ENCODE measurements at regions not wholly inside any gene's neighbourhood (a gene's known extent, or its start where the extent isn't known, plus 50 kb on each side); places are given as distances from the start of the nearest gene placed in this dataset.
"Not testable (repeated sequence)": the region's sequence is repeated elsewhere in the genome, so short reads cannot be mapped to it uniquely, and the experiment has no call there.

GRCh38 chr3:182149594-182149993 lies 437.9 kb downstream of the SOX2 start:
- H3K4me3 ChIP-seq (ENCODE audit: low read depth, low read length): no peak overlapping the region
- no peak for DNase-seq (ENCODE audit: low read depth)
- TF ChIP-seq, protein P1, sequence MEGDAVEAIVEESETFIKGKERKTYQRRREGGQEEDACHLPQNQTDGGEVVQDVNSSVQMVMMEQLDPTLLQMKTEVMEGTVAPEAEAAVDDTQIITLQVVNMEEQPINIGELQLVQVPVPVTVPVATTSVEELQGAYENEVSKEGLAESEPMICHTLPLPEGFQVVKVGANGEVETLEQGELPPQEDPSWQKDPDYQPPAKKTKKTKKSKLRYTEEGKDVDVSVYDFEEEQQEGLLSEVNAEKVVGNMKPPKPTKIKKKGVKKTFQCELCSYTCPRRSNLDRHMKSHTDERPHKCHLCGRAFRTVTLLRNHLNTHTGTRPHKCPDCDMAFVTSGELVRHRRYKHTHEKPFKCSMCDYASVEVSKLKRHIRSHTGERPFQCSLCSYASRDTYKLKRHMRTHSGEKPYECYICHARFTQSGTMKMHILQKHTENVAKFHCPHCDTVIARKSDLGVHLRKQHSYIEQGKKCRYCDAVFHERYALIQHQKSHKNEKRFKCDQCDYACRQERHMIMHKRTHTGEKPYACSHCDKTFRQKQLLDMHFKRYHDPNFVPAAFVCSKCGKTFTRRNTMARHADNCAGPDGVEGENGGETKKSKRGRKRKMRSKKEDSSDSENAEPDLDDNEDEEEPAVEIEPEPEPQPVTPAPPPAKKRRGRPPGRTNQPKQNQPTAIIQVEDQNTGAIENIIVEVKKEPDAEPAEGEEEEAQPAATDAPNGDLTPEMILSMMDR (IDR thresholded peaks at IDR 0.05; ENCODE audit: insufficient read depth, low read depth, low read length): no peak

DNA sequence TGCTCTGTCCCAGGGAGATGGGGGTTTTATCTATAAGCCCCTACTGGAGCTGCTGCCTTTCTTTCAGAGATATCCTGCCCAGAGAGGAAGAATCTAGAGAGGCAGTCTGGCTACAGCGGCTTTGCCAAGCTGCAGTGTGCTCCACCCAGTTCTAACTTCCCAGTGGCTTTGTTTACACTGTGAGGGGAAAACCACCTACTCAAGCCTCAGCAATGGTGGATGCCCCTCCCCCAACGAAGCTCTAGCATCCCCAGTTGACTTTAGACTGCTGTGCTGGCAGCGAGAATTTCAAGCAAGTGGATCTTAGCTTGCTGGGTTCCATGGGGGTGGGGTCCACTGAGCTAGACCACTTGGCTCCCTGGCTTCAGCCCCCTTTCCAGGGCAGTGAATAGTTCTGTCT lies 444.6 kb downstream of the SOX2 start:
- not testable (repeated sequence) for DNase-seq (ENCODE audit: low read depth); H3K4me3 ChIP-seq (ENCODE audit: low read depth, low read length)

- DNase-seq (ENCODE audit: low read depth): no peak
- TF ChIP-seq, protein P1 (IDR thresholded peaks at IDR 0.05; ENCODE audit: insufficient read depth, low read depth, low read length): no peak
- H3K4me3 ChIP-seq (ENCODE audit: low read depth, low read length): no peak overlapping the region
Measured at GRCh38 chr3:182165234-182165633, 453.5 kb downstream of the SOX2 start.

GRCh38 chr3:182172534-182172933 lies 460.8 kb downstream of the SOX2 start:
- no peak overlapping the region for H3K4me3 ChIP-seq (ENCODE audit: low read depth, low read length)
- DNase-seq (ENCODE audit: low read depth): no peak
- TF ChIP-seq, protein P1 (IDR thresholded peaks at IDR 0.05; ENCODE audit: insufficient read depth, low read depth, low read length): no peak

- TF ChIP-seq, protein P1 (IDR thresholded peaks at IDR 0.05; ENCODE audit: insufficient read depth, low read depth, low read length): no peak
- no peak for DNase-seq (ENCODE audit: low read depth)
Measured at GRCh38 chr3:182178488-182179200, 466.9 kb downstream of the SOX2 start.

DNA sequence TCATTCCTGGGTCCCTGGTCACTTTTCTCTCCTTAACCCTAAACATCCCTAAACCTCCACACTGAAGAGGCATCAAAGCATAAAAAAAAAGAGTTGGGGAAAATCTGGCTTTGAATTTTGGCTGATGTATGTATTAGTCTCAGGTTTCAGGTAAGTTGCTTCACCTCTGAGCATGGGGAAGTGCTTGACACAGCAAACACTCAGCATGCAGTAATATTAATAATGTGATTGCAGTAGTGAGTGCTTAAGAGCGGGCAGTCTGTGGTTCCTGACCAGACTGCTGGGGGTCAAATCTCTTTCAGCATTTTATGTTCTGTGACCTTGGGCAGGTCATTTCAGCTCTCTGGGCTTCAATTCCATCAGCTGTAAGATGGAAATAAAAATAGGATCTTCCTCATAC lies 467.9 kb downstream of the SOX2 start:
- TF ChIP-seq, protein P1 (IDR thresholded peaks at IDR 0.05; ENCODE audit: insufficient read depth, low read depth, low read length): no peak
- DNase-seq (ENCODE audit: low read depth): no peak
- H3K4me3 ChIP-seq (ENCODE audit: low read depth, low read length): no peak overlapping the region

More at GRCh38 chr3:182178488-182179200, 466.9 kb downstream of the SOX2 start:
- H3K4me3 ChIP-seq (ENCODE audit: low read depth, low read length): no peak overlapping the region

GRCh38 chr3:182180654-182181385 lies 469.1 kb downstream of the SOX2 start:
- DNase-seq (ENCODE audit: low read depth): no peak
- H3K4me3 ChIP-seq (ENCODE audit: low read depth, low read length): no peak overlapping the region
- TF ChIP-seq, protein P1 (IDR thresholded peaks at IDR 0.05; ENCODE audit: insufficient read depth, low read depth, low read length): no peak

All from fibroblast of villous mesenchyme (primary cell).